ENCODE measurements at regions not wholly inside any gene's neighbourhood (a gene's known extent, or its start where the extent isn't known, plus 50 kb on each side); places are given as distances from the start of the nearest gene placed in this dataset.

GRCh38 chr2:42967959-42968674 is 175.7 kb upstream of the HAAO start:
- H3K27ac ChIP-seq (ENCODE audit: low read length), result no peak overlapping the region
- intact Hi-C loops (cut with micrococcal nuclease; ENCODE audit: unreplicated experiment), result no loop called here

GRCh38 chr2:42965910-42966309 is 173.5 kb upstream of the HAAO start:
- no peak overlapping the region for H3K4me3 ChIP-seq (ENCODE audit: low read depth in 2 of 2, low read length in 2 of 2)
- in situ Hi-C loops (cut with HindIII; ENCODE audit: low pct_unique_long_range_greater_than_20kb, low sequenced_read_pairs) (no loop called here), intact Hi-C loops (cut with micrococcal nuclease; ENCODE audit: unreplicated experiment) (no loop called here)
- ATAC-seq (no peak), DNase-seq (ENCODE audit: low read depth, low spot score) (no peak)
- no peaks in the 10 kb centered on the region for H3K27me3 ChIP-seq (ENCODE audit: control insufficient read depth, insufficient read depth, low read length)
- TF ChIP-seq CTCF (IDR thresholded peaks at IDR 0.05) (no peak), SIN3A (IDR thresholded peaks at IDR 0.05; ENCODE audit: borderline replicate concordance, insufficient read depth, low read depth, low read length) (no peak), POLR2AphosphoS5 (IDR thresholded peaks at IDR 0.05; ENCODE audit: low read depth, low read length) (no peak), REST (IDR thresholded peaks at IDR 0.05; ENCODE audit: insufficient read depth in 1 of 2, low read depth in 2 of 2, low read length in 1 of 2) (no peak), TCF7L2 (IDR thresholded peaks at IDR 0.05; ENCODE audit: low read depth, low read length) (no peak)
- POLR2A ChIA-PET, result no interaction called here
- no peaks in the 10 kb centered on the region for H3K36me3 ChIP-seq (ENCODE audit: control insufficient read depth, insufficient read depth, low read length)
- H3K4me1 ChIP-seq (ENCODE audit: control insufficient read depth, insufficient read depth, low read length), result no peaks in the 10 kb centered on the region
- no peak overlapping the region for H3K27ac ChIP-seq (ENCODE audit: low read length)
- no peaks in the 10 kb centered on the region for H3K9me3 ChIP-seq (ENCODE audit: control insufficient read depth, insufficient read depth, low read depth, low read length)
- BruUV-seq (replicated peaks), result no TSS peak
- CTCF ChIA-PET, result interaction anchor here (0.8 kb wide), 1 partner anchor 9 kb away, joined by 3 read pairs; no protein-coding TSS in a partner anchor

More at GRCh38 chr2:42967959-42968674, 175.7 kb upstream of the HAAO start:
- TF ChIP-seq POLR2AphosphoS5 (IDR thresholded peaks at IDR 0.05; ENCODE audit: low read depth, low read length) (no peak), REST (IDR thresholded peaks at IDR 0.05; ENCODE audit: insufficient read depth in 1 of 2, low read depth in 2 of 2, low read length in 1 of 2) (no peak), CTCF (IDR thresholded peaks at IDR 0.05) (no peak), TCF7L2 (IDR thresholded peaks at IDR 0.05; ENCODE audit: low read depth, low read length) (no peak), SIN3A (IDR thresholded peaks at IDR 0.05; ENCODE audit: borderline replicate concordance, insufficient read depth, low read depth, low read length) (no peak)
- Histone ChIP-seq H3K4me1 (ENCODE audit: control insufficient read depth, insufficient read depth, low read length) (no peaks in the 10 kb centered on the region), H3K4me3 (ENCODE audit: low read depth in 2 of 2, low read length in 2 of 2) (no peak overlapping the region), H3K9me3 (ENCODE audit: control insufficient read depth, insufficient read depth, low read depth, low read length) (no peaks in the 10 kb centered on the region), H3K27me3 (ENCODE audit: control insufficient read depth, insufficient read depth, low read length) (no peaks in the 10 kb centered on the region), H3K36me3 (ENCODE audit: control insufficient read depth, insufficient read depth, low read length) (no peaks in the 10 kb centered on the region)
- POLR2A ChIA-PET, result no interaction called here
- in situ Hi-C loops (cut with HindIII; ENCODE audit: low pct_unique_long_range_greater_than_20kb, low sequenced_read_pairs), result no loop called here
- CTCF ChIA-PET, result no interaction called here
- ATAC-seq (no peak), DNase-seq (ENCODE audit: low read depth, low spot score) (no peak)
- no TSS peak for BruUV-seq (replicated peaks)

Measured in Panc1 (cell line).